ENCODE measurements at regions not wholly inside any gene's neighbourhood (a gene's known extent, or its start where the extent isn't known, plus 50 kb on each side); places are given as distances from the start of the nearest gene placed in this dataset.

GRCh38 chr5:152503206-152503605 is 98.1 kb upstream of the NMUR2 start:
- TF ChIP-seq CTCF (IDR thresholded peaks at IDR 0.05; ENCODE audit: extremely low read depth, missing control alignments) = no peak
- DNase-seq (ENCODE audit: low spot score) = no peak

- peak; percentile 34 for DNase-seq (ENCODE audit: low spot score)
Observed at GRCh38 chr5:152505442-152506042, 100.5 kb upstream of the NMUR2 start.

GRCh38 chr5:152511120-152511519 is 106.0 kb upstream of the NMUR2 start:
- TF ChIP-seq CTCF (IDR thresholded peaks at IDR 0.05; ENCODE audit: extremely low read depth, missing control alignments) = no peak
- DNase-seq (ENCODE audit: low spot score) = no peak

More at GRCh38 chr5:152505442-152506042, 100.5 kb upstream of the NMUR2 start:
- peak; percentile 51 for TF ChIP-seq CTCF (IDR thresholded peaks at IDR 0.05; ENCODE audit: extremely low read depth, missing control alignments)

GRCh38 chr5:152511531-152512132 is 106.6 kb upstream of the NMUR2 start:
- DNase-seq (ENCODE audit: low spot score) = no peak

GRCh38 chr5:152514827-152515397 is 109.8 kb upstream of the NMUR2 start:
- no peak for TF ChIP-seq CTCF (IDR thresholded peaks at IDR 0.05; ENCODE audit: extremely low read depth, missing control alignments)
- peak; percentile 14 for DNase-seq (ENCODE audit: low spot score)

More at GRCh38 chr5:152511531-152512132, 106.6 kb upstream of the NMUR2 start:
- TF ChIP-seq CTCF (IDR thresholded peaks at IDR 0.05; ENCODE audit: extremely low read depth, missing control alignments) = no peak

GRCh38 chr5:152523964-152524363 is 118.9 kb upstream of the NMUR2 start:
- no peak for DNase-seq (ENCODE audit: low spot score)
- TF ChIP-seq CTCF (IDR thresholded peaks at IDR 0.05; ENCODE audit: extremely low read depth, missing control alignments) = no peak

GRCh38 chr5:152527358-152528052 is 122.4 kb upstream of the NMUR2 start:
- peak; percentile 17 for DNase-seq (ENCODE audit: low spot score)

More at GRCh38 chr5:152527358-152528052, 122.4 kb upstream of the NMUR2 start:
- TF ChIP-seq CTCF (IDR thresholded peaks at IDR 0.05; ENCODE audit: extremely low read depth, missing control alignments) = no peak

Data from GM20000 (cell line).